HG02759 (cell line): ENCODE measurements at regions not wholly inside any gene's neighbourhood (a gene's known extent, or its start where the extent isn't known, plus 50 kb on each side); places are given as distances from the start of the nearest gene placed in this dataset.
"Not testable (repeated sequence)": the region's sequence is repeated elsewhere in the genome, so short reads cannot be mapped to it uniquely, and the experiment has no call there.

Experiments used
- ATAC-seq: cut with Tn5 transposase; IDR thresholded peaks from one replicate; pipeline ENCODE4 v1.9.1; 2021; ENCODE audit warnings: mild to moderate bottlenecking, moderate library complexity; ENCODE audit not compliant: unreplicated experiment

DNA sequence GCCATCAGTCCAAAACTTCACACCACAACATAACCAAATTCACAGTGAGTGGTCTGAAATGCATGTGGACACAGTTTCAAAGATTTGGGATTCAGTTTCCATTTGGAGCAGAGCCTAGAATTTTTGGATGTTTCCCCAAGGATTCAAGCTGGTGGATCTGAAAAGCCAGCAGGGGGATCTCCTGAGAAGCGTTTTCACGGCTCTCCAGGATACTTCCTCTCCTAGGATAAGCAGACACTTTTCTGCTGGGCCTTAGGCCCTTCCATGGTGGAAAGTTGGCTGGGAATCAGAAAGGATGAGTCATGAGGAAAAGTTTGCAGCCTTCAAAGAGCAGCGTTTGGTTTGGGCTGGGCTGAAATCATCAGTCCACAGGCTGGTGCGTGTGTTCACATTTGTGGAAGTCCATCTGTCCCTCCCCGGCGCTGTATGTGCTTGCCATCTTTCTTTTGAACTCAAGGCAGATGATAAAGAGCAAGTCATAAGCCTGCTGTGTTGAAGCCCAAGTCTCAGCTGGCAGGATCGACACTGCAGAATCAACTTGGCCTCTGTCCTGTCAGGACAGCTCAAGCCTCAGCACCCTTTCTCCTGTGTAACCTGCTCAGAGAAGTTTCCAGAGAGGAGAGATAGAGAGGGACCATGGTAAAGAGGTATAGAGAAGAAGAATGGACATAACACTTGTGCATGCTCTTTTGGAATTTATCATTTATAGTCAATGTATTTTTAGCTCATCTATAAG is 152.6 kb upstream of the MSX2 start:
- no peak for ATAC-seq

DNA sequence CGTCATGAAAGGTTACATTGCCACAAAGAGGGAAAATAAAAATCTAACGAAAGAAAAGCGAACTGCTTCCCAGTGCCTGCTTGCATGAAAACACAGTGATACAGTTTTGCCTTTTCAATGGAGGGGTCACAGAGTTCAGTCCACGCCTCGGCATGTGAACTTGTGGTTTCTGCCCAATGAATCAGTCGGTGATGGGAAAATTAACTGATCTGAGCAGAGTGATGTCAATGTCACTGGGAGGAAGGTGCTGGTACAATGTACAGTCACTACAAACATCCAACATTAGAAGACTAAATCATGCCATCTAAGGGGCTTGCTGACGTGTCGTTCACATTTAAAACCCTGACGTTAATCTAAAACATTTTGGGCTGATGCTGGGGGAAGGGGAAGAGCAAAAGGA is 151.8 kb upstream of the MSX2 start:
- no peak for ATAC-seq

DNA sequence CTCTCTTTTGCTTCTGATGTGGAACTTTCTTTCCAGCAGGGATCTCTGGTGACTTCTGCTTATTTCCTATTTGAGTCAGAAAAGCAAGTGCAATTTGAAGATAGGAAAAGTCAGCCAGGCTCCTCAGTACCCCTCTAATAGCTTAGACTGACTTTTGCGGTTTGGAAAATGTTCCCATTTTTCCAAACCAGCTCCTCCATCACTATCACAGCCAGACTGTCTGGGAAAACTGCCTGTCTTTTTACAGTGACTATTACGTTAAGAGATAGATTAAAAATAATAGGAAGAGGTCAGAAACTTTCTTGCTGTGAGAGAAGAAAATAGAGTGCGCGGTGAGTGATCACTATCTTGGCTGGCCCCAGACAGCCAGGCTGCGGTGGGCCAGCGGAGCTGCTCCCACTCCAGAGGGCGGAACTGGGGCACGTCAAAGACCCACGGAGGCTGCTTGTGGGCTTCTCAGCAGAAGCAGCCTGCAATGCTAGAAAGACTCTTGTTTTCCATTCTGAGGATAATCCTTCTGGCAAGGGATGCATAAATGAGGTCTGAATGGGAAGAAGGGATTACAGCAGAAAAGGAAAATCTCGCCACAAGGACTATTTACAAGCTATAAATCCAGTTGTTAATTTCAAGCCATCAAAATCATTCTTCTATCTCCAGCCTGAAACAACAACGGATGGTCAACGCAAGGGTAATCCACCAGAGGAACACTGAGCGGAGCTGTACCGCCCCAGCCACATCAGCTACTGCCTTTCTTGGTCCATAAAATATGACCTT is 151.0 kb upstream of the MSX2 start:
- ATAC-seq, result no peak

DNA sequence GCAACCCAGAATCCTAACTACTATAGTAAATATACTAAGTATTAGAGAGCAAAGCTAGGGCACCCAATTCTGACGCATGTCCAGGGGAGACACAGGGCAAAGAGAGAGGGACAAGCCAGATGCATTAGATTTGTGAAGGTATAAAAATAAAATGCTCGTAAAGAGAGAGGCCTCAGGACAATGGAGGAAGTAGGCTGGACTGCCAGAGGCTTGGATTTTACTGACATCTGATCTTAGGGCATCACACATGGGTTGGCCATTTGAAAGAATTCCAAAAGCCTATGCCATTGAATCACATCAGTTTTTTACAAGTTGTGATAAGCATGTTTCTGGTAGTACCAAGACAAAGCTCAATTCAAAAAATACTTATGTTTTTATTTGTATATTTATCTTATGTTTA is 149.3 kb upstream of the MSX2 start:
- no peak for ATAC-seq

DNA sequence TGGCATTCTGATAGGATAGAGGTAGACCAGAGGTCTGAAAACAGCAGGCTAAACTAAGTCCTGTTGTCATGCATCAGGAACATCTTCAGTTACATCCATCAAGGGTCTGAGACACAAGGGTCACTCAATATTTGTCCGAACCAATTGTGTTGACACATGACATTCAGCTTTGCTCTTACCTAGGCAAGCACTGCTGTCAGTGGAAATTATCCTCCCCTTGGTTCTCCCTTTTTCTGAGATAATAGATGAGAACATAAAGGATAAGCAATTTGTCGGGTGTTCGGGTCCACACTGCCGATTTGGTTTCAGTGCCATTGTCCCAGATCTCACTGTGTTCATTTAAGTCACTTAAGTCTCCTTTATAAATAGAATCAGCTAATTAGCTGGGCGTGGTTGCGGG is 148.3 kb upstream of the MSX2 start:
- no peak for ATAC-seq

DNA sequence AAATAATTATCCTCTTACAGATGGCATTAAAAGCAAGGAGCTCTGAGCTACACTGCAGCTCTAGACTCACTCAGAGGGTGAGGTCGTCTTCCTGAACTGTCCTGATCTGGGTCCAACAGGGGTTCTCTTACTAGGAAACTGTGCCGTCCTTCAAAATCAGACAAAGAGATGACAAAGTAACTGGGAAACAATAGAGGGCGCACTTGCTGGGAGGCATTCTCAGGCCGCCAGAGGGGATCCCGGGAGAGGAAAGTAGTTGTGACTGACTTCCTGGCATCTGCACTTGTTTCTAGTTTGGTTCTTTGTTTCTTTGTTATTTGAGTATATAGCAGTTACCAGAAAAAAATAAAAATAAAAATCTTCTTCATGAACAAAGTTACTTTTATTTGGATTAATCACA is 142.9 kb upstream of the MSX2 start:
- ATAC-seq, result no peak

- ATAC-seq, result no peak
Observed at GRCh38 chr5:174581894-174582293, 142.5 kb upstream of the MSX2 start.

- no peak for ATAC-seq
Observed at GRCh38 chr5:174583071-174583470, 141.3 kb upstream of the MSX2 start.

GRCh38 chr5:174585472-174585871 is 138.9 kb upstream of the MSX2 start:
- ATAC-seq, result no peak

DNA sequence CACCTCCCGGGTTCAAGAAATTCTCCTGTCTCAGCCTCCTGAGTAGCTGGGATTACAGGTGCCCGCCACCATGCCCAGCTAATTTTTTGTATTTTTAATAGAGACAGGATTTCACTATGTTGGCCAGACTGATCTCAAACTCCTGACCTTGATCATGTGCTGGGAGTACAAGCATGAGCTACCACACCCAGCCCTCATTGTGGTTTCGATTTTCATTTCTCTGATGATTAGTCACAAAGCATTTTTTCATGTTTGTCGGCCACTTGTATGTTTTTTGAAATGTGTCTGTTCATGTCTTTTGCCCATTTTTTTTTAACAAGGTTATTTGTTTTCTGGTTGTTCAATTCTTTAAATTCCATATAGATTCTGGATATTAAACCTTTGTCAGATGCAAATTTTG is 138.2 kb upstream of the MSX2 start:
- ATAC-seq, result not testable (repeated sequence)

DNA sequence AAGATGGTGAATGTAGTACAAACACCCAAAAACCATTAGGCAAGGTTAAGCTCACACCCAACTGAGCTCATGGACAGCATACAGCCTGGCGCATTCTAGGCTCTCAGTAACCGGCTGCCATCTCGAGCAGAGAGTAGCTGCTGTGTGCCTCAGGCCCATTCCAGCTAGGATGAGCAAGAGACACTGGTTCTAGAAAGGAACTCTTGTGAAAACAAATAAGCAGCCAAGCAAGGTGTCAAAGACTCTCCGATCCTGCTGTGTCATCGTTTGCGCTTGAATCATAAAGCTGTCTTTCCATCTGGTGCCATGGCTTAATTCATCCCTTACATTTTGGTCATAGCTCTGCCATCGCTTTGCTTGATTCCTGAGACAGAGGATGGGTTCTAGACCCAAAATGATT is 135.4 kb upstream of the MSX2 start:
- ATAC-seq, result no peak

GRCh38 chr5:174589599-174589998 is 134.8 kb upstream of the MSX2 start:
- no peak for ATAC-seq

GRCh38 chr5:174590820-174591219 is 133.6 kb upstream of the MSX2 start:
- no peak for ATAC-seq

DNA sequence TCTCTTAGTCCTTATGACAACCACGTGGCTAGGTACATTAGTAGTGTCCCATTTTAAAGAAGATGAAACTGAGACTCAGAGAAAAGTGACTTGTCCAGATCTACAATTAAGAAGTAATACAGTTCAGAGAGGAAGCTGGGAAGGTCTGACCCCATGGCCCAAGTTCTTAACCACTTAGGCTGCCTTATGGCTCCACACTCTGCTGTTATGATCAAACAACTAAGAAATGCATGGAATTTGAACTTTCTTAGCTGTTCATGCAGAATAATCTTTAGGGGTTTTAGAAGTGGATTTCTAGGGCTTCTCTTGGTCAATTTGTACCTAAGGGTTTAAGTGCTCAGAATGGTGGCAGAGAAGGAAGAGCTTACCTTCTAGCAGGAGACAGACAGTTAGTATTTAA is 128.0 kb upstream of the MSX2 start:
- ATAC-seq, result no peak

GRCh38 chr5:174599992-174600391 is 124.4 kb upstream of the MSX2 start:
- ATAC-seq, result no peak

DNA sequence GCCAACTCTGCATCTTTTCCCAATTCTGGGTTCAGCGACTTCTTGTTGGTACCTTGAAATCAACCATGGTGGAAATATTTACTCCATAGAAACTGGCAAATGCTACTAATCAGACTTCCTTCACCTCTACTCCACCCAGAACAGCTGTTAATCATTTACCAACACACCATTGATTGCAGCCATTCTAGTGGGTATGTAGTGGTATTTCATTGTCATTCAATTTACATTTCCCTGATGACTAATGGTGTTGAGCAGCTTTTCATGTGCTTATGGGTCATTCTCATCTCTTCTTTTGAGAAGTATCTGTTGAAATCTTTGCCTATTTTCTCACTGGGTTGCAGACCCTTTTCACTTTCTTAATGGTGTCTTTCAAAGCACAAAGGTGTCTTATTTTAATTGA is 122.4 kb upstream of the MSX2 start:
- ATAC-seq, result no peak

DNA sequence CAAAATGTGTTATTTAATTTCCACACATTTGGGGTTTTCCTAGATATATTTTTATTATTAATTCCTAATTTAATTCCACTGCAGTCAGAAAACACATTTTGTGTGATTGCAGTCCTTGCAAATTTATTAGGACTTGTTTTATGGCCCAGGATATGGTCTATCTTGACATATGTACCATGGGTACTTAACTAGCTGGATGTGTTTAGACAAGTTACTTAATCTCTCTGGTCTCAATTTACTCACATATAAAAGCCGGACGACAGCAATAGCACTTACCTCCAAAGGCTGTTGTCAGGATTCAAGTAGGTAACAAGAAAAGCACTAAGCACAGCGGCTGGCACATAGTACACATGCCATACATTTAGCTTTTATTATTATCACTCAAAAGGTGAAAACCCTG is 118.2 kb upstream of the MSX2 start:
- ATAC-seq, result no peak

- ATAC-seq, result no peak
Observed at GRCh38 chr5:174606646-174607045, 117.7 kb upstream of the MSX2 start.

GRCh38 chr5:174607205-174607604 is 117.2 kb upstream of the MSX2 start:
- no peak for ATAC-seq

GRCh38 chr5:174607916-174608315 is 116.5 kb upstream of the MSX2 start:
- no peak for ATAC-seq

- ATAC-seq, result no peak
Observed at GRCh38 chr5:174608631-174609097, 115.7 kb upstream of the MSX2 start.

DNA sequence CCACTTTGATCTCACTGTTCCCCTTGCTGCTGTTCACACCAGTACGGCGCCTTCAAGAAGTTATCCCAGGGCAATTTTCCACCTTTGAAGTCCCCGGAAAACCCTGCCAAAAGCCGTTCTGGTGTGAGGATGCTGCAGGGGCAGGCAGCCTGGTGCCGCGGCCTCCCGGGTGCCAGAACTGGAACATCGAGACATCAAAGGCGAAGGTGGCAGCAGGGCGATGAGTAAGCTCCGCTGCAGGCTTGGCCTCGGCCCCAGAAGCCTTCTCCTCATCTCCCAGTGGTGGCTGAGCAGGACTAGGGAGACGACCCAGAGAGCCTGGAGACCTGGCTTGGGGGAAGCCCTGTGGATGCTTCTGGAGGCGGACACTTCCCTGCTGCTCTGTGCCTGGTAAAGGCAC is 115.3 kb upstream of the MSX2 start:
- ATAC-seq, result no peak
